ENCODE measurements at regions not wholly inside any gene's neighbourhood (a gene's known extent, or its start where the extent isn't known, plus 50 kb on each side); places are given as distances from the start of the nearest gene placed in this dataset.

DNA sequence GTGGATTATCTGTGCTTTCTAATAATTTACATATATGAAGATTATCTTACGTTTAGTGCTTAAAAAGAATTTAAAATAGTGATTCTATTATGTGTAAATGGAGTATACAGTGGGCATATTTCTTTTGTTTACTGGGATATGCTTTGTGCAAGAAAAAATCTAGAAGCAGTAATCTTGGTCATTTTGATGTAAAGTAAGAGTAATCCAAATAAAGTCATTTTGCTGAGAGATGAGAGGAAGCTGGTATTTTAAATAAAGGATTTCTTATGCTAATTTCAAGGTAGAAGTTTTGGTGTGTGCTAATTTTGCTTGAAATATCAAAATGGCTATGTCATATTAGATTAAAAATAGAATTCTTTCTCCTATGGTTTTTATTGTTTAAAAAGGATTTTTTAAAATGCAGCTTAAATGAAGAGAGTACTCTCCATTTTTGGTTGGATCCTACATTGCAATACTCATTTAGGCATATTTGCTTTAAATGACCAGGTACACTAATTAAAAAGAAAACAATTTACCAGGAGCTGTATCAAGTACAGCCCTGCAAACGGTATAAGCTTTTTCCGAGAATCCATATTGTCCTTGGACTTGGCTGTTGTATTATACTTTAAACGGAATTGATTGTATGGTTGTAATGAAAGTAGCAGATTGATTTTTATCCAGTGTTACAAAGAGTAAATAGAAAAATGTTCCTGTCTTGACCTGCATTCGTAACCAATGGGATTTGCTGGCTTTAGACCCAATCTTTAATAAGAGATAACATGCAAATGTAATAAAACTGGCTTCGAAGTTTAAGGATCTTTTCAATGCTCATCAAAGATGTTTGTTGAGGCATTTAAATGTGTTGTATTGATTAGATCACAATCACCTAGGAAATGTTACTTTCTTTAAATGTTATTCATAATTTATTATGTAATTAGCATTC, 574.7 kb downstream of the USP25 start:
- no peak for DNase-seq (ENCODE audit: low read depth in 2 of 2)

DNA sequence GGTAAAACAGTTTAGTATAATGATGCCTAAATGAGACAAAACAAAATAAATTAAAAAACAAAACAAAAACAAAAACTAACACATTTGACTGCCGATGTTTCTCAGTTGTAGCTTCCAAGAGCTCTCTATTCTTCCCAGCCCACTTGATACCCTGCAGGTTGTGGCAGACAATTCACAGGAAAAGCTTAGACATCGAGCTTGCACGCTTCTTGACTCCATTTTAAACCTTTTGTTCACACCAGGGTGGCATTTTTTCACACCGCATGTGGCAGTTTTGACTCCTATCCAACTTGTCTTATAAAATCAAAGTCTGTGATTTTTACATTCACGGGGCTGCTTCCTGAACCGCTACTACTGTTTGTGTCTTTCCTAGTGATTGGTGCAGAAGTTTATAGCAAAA, 575.9 kb downstream of the USP25 start:
- DNase-seq (ENCODE audit: low read depth in 2 of 2), result no peak

DNA sequence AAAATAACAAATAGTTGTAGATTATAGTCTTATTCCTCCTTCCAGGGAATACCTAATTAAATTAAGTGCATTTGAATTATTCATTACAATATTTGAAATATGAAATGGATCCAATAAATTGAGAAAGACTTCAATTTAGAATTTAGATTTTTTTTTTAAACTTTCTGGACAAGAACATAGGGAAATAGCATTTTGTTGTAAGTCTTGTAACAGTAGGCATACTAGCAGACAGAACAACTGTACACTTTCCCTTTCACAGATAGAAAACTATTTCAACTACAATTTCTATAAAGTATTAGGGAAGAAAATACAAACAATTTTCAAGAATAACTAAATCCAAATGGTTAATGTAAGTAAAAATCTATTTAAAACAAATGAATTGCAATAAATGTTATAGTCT, 577.5 kb downstream of the USP25 start:
- no peak for DNase-seq (ENCODE audit: low read depth in 2 of 2)

DNA sequence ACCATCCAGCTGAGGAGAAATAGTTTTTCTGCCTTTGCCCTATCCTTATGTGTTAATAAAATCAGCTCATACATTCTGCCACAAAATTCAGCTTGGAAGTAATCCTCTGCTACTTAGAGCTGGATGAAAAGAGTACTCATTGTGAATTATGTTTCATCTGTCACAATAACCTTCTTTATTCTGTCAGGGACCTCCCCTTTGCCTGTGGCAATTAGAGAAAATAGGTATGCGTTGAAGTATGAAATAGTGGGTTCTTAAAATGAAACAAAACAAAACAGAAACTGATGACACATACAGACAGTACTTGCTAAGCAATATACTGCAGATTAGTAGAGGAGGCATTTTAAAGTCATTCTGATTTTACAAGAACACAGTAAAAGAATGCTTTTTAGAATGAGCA, 578.5 kb downstream of the USP25 start:
- no peak for DNase-seq (ENCODE audit: low read depth in 2 of 2)

DNA sequence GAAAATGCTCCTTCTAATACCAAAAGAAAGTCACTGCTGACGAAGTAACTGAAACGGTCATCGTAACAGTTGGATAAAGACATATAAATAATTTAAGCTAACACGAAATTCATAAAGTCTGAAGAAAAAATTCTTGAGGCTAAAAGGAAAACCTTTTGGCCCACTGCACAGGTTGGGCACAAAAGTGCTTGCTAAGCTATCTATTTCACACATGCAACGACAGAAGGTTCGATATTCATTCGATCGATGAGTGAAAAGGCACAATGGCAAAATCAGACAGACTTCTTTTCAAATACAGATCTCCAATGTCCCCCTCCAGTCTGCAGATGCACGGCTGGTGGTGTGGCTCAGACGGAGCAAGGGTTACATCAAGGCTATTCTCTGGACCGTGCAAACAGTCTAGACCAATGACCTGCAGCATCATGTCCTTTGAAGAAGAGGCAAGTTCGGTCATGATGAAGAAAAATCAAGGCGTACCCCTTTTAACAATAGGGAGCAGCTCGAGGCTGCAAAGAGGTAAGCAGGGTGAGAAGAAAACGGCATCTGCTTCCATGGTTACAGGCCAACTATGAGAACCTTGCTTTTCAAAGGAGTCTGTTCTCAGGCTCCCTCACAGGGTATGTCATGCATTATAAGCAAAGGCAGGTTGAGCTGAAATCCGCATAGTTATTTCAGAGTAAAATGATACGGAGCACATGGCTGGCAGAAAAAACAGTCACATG, 579.6 kb downstream of the USP25 start:
- DNase-seq (ENCODE audit: low read depth in 2 of 2), result no peak

DNA sequence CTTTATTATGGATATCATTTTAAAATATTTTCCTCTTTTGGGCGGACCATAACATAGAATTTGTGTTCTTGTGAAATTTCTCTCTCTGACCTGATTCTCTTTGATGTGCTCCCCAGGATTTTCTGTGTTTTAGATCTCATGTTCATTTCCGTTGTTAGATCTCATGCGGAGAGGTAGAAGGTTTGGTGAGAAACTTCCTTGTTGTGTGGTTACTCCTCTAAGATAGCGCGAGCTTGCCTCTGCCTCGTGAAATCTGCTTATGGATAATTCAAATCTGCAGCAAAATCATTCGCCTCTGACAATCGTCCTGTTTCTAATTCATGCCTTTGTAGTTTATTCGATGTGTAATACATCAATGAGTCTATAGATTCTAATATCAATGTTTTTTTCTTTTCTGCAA, 580.4 kb downstream of the USP25 start:
- no peak for DNase-seq (ENCODE audit: low read depth in 2 of 2)

DNA sequence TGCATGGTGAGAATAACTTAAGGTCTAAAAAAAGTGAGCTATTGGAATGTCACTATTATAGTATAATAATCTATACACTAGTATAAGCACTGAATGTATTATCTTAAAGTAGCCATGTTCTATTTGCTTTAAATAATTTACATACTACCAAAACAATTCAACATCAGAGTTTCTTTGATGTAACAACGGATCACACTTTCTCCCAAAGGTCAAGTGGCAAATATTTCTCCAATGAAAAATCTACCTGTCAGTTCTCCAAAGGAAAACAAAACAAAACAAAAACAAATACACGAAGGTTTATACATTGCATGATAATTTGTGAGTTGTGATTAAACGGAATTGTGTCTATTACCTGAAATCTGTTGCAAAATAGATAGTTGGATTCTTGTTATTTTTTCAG, 581.4 kb downstream of the USP25 start:
- DNase-seq (ENCODE audit: low read depth in 2 of 2), result no peak

DNA sequence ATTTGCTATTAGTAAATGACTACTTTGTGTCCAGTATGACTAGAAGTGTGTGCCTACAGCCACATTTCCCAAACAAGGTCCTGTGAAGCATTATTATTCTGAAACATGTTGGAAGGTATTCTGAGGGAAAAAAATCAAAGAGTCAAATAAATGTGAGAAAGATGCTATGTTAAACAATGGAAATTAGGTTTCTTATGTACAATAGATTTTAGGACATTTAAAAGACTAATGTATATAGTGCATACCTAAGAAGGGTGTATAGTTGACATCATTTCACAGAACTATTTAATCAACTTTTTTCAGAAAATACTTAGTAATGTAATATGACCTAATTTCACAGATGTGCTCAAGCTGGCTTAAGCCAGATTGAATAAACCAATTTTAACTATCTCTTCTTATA, 582.5 kb downstream of the USP25 start:
- no peak for DNase-seq (ENCODE audit: low read depth in 2 of 2)

DNA sequence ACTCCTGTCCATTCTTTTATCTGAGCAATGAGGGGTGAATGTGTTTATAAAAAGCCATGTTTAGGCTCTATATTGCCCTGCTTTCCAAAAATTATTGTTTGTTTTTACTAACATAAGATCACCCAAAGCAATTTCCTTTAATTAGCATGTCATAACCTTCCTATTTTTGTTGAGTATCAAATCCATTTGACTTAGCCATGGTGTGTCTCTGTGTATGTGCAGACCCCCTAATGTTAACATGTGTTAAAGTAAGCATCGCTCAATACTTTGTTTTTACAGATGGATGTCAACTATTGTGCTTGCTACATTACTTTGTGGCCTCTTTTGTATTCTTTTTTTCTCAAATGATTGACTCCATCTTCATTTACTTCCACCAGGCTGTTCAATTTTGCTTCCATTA, 585.4 kb downstream of the USP25 start:
- DNase-seq (ENCODE audit: low read depth in 2 of 2), result no peak

DNA sequence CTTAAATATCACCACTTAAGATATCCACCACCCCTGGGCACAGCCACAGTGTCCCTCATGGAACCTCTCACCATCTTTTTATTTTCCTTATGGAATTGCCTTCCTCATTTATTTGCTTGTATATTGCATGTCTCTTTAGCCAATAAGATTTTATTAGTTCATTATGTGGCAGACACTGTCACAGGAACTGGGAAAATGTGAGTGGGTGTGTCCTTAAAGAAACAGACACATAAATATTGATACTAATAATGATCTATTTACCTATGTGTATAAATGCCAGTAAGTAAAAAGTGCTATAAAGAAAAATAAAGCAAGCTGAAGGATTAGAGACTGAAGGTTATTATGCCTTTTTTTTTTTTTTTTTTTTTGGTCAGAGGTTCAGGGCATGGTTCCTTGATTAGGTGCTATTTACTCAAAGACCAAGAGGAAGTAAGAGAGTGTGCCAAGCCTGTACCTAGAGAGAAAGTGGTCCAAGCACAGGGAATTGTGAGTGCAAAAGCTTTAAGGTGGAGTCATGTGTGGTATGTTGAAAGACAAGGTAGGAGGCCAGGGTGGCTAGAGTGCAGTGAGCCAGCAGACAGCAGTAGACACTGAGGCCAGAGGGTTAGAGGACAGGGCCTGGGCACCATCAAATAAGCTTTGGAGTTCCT, 589.0 kb downstream of the USP25 start:
- DNase-seq (ENCODE audit: low read depth in 2 of 2), result no peak

DNA sequence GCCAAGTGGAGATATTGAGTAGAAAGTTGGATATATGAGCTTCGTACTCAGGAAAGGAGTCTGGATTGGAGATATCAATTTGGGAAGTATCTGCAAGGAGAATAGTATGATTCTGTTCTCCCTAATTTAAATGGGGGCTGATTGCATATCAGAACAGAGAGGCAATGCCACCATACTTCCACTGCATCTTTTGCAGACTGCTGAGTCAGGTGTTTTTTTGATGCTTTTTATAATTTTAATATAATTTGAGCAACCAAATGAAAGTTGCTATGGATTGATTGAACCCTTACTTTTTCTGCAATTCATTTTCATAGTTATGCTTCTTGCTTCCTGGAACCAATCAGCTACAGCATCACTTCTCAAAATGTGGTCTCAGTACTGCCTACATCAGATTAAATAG, 590.3 kb downstream of the USP25 start:
- no peak for DNase-seq (ENCODE audit: low read depth in 2 of 2)

DNA sequence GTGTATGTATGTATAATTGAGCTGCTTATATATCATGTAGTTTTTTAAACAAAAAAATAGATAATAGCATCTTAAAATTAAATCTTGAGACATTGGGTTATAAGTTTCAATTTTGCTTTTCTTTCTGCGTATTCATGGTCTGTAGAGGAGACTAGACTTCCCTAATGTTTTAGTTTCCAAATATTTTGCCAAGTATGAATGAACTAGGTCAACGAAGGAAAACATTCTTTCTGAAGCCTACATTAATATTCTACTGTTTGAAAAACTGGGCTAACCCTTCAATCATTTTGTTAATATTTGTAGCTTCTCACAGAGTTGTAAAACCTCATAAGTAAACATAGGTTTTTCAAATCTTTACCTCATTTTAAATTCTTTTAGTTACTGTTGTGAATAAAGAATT, 592.7 kb downstream of the USP25 start:
- DNase-seq (ENCODE audit: low read depth in 2 of 2), result no peak

DNA sequence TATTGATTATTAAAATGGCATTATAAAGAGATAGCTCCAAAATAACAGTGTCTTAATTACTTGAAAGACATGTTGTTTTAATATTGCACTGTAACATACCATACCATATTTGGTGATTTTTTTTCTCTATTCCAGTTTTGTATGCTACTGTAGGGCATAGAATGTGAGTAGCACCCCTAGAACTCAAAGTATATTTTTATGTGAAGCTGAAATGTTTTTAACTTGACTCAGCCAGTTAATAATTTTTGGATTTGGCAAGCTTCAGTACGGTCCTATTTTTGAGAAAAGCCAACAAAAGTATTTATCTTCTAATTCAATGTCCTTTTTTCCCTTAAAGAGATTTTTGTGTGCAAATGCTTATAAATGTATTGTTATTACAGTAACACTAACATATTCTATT, 593.8 kb downstream of the USP25 start:
- no peak for DNase-seq (ENCODE audit: low read depth in 2 of 2)

DNA sequence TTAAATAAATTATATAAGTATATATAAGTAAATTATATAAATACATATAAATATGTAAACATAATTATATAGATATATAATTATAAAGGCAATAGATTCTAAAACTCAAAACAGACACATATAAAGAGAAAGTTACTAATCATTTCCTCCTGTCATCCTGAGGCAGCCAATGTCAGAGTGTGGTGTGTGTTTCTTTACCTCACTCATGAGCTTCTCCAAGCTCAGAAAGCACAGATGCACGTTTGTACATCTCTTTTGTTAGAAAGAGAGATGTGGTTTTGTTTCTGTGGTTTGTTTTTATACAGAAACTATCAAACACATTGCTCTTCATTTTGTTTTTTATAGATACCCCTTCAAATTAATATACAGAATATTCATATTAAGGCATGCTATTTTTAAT, 594.8 kb downstream of the USP25 start:
- no peak for DNase-seq (ENCODE audit: low read depth in 2 of 2)

DNA sequence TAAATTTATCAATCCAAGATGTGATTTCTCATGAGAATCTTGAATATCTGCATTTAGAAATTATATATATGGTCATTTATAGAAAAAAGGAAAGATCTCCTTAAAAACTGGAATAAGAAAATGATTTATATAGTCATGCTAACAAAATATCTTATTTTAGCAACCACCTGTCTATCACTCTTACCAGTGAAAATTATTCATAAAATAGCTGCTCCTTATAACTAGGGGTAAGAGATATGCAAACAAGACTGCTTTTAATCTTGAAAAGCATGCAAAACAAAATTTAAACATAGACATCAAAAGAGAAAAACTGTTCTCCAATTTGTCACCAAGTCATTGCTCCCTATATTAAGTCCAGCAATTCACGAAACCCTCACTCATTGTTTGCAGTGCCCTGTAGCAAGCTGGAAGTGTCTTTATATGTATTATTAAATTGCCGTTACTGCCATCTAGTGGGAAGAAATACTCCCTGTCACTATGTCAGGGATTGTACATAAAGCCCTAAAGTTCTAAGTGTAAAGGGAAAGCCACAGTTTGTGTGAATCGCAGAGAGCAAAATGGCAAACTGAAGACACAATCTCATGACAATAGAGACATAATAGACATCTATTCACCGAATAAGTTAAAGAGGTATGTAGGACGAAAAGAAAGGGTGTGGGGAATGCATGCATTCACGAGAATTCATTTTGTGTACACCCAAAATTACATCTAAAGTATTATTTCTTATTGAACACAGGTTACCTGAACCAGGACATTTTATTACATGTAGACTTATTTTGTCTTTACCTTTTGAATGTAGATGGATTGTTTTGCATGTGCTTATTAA, 600.5 kb downstream of the USP25 start:
- peak in 1 of 2 donors; percentile 5 for DNase-seq (ENCODE audit: low read depth in 2 of 2)

DNA sequence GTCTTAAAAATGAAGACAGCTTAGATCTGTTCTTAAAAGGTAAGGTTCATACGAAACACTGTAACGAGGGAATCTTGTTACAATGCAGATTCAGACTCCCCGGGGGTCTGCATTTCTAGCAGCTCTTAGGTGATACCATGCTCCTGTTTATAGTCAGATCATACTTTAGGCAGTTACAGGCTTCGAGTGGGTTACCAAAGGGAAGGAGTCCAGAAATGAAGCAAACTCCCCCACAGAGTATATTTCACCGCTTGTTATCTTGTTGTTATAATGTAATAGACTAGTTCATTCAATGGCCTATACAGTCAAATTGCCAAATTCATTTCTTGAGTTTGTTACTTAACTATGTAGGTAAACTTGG, 601.1 kb downstream of the USP25 start:
- no peak for DNase-seq (ENCODE audit: low read depth in 2 of 2)

DNA sequence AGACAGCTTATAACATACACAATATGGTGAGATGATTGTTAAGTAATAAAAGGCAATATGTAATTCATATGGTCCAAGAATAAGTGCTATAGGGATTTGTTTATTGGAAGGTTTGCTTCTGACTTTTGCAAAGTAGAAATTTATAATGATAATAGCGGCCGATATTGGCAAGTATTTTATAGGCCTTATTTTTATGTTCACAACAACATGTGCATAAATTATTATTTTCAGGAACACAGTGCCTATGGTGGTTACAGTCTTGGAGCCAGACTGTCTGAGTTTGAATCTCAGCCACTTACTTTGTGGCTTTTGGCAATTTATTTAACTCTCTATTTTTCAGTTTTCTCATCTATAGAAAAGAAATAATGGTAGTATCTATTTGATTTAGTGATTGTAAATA, 607.5 kb downstream of the USP25 start:
- no peak for DNase-seq (ENCODE audit: low read depth in 2 of 2)

DNA sequence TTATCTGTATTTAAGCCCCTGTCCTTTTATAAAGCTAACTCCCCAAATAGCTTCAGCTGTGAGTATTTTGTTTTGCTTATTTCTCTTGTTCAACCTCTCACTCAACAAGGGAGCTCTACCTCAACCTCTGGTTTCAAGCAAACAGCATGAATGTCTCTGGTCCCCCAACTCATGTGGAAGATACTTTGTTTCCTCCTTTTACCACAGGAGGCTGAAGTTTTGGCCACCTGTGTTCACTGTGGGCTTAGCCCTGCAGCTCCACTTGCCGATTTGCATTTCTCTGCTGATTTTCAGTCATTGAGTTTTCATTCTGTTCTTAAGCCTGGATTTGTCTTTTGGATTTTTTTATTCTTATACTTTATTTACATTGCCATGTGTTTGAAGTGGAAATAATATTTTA, 613.1 kb downstream of the USP25 start:
- DNase-seq (ENCODE audit: low read depth in 2 of 2), result no peak

DNA sequence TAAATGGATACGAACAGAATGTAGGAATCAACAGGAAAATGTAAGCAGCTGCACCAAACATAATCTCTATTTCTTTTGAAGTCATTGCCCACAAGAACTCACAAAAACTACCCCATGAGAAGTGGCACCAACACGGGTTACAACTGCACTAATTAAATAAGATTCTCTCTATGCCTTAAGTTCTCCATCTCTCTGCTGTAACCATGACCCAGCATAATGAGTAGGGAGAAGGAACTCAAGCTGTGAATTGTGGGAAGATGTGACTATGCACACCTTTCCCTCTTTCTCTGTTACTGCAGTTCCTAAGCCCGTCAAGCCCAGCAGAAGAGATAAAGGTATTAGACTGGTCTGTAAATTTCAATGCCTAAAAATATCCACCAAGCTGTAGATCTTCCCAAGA, 614.0 kb downstream of the USP25 start:
- DNase-seq (ENCODE audit: low read depth in 2 of 2), result no peak

DNA sequence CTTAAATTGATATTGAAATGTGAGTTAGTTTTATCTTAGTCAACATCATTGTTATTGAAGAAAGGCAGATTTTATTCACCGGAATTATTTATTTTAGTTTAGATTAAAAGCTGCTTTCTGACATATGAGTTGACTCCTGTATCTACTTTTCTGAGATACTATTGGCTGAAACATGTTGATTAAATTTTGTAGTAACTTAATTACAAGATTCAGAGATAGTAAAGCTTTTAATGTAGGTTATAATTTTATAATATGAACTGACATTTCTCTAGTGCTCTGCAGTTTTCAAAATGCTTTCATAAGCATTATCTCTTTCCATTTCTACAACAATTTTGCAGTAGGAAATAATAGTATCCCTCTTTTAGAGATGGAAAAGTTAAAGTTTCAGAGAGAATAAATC, 616.0 kb downstream of the USP25 start:
- DNase-seq (ENCODE audit: low read depth in 2 of 2), result no peak

DNA sequence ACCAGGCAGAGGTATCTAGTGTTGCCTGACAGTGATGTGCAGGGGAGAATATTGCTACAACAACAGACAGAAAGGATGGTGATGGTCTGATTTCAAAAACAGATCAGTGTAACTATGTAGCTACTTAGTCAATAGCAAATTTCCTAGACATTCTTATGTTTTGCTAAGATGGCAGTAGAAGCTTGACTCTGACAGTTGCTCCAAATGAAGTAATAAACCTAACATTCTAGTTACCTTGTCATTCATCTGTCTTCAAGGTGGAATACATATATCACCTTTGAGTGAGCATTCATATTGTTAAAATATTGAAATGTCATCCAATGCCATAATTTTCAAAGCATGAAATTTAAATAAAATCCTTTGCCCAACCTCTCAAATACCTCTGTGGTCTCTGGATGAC, 617.4 kb downstream of the USP25 start:
- no peak for DNase-seq (ENCODE audit: low read depth in 2 of 2)

DNA sequence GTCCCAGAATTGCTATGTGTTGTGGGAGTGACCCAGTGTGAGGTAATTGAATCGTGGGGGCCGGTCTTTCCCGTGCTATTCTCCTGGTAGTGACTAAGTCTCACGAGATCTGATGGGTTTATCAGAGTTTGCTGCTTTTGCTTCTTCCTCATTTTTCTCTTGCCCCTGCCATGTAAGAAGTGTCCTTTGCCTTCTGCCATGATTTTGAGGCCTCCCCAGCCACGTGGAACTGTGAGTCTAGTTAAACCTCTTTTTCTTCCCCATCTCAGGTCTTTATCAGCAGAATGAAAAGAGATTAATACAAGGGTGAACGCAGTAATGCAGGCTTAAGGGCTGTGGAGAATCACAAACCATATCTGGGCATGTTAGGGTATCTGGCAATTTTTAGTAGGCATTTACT, 624.0 kb downstream of the USP25 start:
- no peak for DNase-seq (ENCODE audit: low read depth in 2 of 2)

Measured in activated CD4-positive, alpha-beta T cell treated with anti-CD3 and anti-CD28 coated beads for 24 hours (primary cell).